ENCODE measurements at regions not wholly inside any gene's neighbourhood (a gene's known extent, or its start where the extent isn't known, plus 50 kb on each side); places are given as distances from the start of the nearest gene placed in this dataset.

DNA sequence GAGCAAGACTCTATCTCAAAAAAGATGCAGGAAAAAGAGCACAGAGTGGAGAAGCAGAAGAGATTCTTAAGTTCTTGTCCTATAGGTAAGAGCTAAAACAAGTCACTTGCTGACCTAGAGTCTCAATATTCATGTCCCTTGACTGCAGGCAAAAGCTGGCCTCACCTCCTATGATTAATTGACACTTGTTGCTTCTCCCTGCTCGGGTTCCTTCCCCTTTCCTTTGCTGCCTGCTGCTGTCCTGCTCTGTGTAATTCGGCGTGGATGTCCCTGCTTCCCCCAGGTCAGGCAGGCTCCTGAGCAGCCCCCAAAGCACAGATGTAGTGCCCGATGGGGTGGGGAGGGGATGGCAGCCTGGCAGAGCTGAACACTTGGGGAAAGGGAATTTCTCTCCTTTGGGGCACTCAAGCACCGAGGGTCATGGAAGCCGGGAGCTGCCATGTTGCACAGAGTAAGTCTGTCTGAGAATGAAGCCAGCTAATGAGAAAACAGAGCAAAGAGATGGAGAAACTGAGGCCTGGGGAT lies 60.8 kb upstream of the NUP50 start:
- TF ChIP-seq EP300 (IDR thresholded peaks at IDR 0.05) (no peak), POLR2A (IDR thresholded peaks at IDR 0.05) (no peak), POLR2AphosphoS5 (IDR thresholded peaks at IDR 0.05) (no peak)
- TF ChIP-seq, protein P1, sequence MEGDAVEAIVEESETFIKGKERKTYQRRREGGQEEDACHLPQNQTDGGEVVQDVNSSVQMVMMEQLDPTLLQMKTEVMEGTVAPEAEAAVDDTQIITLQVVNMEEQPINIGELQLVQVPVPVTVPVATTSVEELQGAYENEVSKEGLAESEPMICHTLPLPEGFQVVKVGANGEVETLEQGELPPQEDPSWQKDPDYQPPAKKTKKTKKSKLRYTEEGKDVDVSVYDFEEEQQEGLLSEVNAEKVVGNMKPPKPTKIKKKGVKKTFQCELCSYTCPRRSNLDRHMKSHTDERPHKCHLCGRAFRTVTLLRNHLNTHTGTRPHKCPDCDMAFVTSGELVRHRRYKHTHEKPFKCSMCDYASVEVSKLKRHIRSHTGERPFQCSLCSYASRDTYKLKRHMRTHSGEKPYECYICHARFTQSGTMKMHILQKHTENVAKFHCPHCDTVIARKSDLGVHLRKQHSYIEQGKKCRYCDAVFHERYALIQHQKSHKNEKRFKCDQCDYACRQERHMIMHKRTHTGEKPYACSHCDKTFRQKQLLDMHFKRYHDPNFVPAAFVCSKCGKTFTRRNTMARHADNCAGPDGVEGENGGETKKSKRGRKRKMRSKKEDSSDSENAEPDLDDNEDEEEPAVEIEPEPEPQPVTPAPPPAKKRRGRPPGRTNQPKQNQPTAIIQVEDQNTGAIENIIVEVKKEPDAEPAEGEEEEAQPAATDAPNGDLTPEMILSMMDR (IDR thresholded peaks at IDR 0.05) = no peak

Measured in sigmoid colon (tissue), 4 donors.